ENCODE measurements at regions not wholly inside any gene's neighbourhood (a gene's known extent, or its start where the extent isn't known, plus 50 kb on each side); places are given as distances from the start of the nearest gene placed in this dataset.

DNA sequence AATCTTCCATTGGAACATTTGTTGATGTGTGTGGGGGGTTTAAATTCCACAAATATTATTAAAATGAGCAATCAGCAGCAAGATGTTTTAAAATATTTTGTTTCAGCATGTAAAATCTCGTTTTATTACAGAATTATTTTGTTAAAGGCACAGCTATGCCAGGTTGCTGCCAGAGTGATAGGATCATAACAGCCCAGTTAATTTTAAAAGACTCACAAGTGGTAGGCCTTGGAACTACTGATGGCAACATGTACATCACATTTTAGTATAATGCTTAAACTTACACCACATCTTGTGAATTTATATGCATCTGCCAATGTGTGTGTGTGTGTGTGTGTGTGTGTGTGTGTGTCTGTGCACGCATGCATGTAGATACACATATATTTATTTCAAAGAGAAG lies 97.8 kb upstream of the SPRY1 start:
- no peak overlapping the region for H3K27ac ChIP-seq (ENCODE audit: low read depth in 1 of 2, low read length in 2 of 2)
- intact Hi-C loops (cut with DNase I, micrococcal nuclease) = no loop called here
- ChIA-PET CTCF (no interaction called here), POLR2A (no interaction called here)
- Mint-ChIP-seq H3K9me3 (no peaks in the 10 kb centered on the region), H3K36me3 (ENCODE audit: low read depth) (peaks cover 34% of the 10 kb centered on the region), H3K27ac (no peak overlapping the region), H3K4me1 (ENCODE audit: low read depth) (no peaks in the 10 kb centered on the region), H3K27me3 (no peaks in the 10 kb centered on the region), H3K4me3 (no peak overlapping the region)
- no peak for DNase-seq
- ATAC-seq (ENCODE audit: poor library complexity) = no peak
- H3K27me3 ChIP-seq (ENCODE audit: control insufficient read depth in 1 of 2, insufficient read depth in 2 of 2, low read length in 2 of 2) = no peaks in the 10 kb centered on the region
- no peaks in the 10 kb centered on the region for H3K36me3 ChIP-seq (ENCODE audit: insufficient read depth, low read length)
- H3K4me3 ChIP-seq (ENCODE audit: low read length) = no peak overlapping the region
- H3K9me3 ChIP-seq (ENCODE audit: control insufficient read depth in 1 of 2, insufficient read depth in 1 of 2, low read length in 2 of 2) = no peaks in the 10 kb centered on the region
- H3K4me1 ChIP-seq (ENCODE audit: insufficient read depth, low read length) = no peaks in the 10 kb centered on the region
- TF ChIP-seq, protein P1, sequence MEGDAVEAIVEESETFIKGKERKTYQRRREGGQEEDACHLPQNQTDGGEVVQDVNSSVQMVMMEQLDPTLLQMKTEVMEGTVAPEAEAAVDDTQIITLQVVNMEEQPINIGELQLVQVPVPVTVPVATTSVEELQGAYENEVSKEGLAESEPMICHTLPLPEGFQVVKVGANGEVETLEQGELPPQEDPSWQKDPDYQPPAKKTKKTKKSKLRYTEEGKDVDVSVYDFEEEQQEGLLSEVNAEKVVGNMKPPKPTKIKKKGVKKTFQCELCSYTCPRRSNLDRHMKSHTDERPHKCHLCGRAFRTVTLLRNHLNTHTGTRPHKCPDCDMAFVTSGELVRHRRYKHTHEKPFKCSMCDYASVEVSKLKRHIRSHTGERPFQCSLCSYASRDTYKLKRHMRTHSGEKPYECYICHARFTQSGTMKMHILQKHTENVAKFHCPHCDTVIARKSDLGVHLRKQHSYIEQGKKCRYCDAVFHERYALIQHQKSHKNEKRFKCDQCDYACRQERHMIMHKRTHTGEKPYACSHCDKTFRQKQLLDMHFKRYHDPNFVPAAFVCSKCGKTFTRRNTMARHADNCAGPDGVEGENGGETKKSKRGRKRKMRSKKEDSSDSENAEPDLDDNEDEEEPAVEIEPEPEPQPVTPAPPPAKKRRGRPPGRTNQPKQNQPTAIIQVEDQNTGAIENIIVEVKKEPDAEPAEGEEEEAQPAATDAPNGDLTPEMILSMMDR (IDR thresholded peaks at IDR 0.05) = no peak

- TF ChIP-seq, protein P1 (IDR thresholded peaks at IDR 0.05) = no peak
- Mint-ChIP-seq H3K36me3 (ENCODE audit: low read depth) (peaks cover 34% of the 10 kb centered on the region), H3K4me1 (ENCODE audit: low read depth) (no peaks in the 10 kb centered on the region), H3K4me3 (no peak overlapping the region), H3K9me3 (no peaks in the 10 kb centered on the region), H3K27ac (no peak overlapping the region), H3K27me3 (no peaks in the 10 kb centered on the region)
- Histone ChIP-seq H3K9me3 (ENCODE audit: control insufficient read depth in 1 of 2, insufficient read depth in 1 of 2, low read length in 2 of 2) (no peaks in the 10 kb centered on the region), H3K36me3 (ENCODE audit: insufficient read depth, low read length) (no peaks in the 10 kb centered on the region), H3K27ac (ENCODE audit: low read depth in 1 of 2, low read length in 2 of 2) (no peak overlapping the region), H3K4me3 (ENCODE audit: low read length) (no peak overlapping the region), H3K4me1 (ENCODE audit: insufficient read depth, low read length) (no peaks in the 10 kb centered on the region), H3K27me3 (ENCODE audit: control insufficient read depth in 1 of 2, insufficient read depth in 2 of 2, low read length in 2 of 2) (no peaks in the 10 kb centered on the region)
- CTCF ChIA-PET = no interaction called here
- ATAC-seq (ENCODE audit: poor library complexity) = no peak
- POLR2A ChIA-PET = no interaction called here
- intact Hi-C loops (cut with DNase I, micrococcal nuclease) = no loop called here
- DNase-seq = no peak
These were observed 97.3 kb upstream of the SPRY1 start for GRCh38 chr4:123299212-123299691.

- no peaks in the 10 kb centered on the region for H3K4me1 Mint-ChIP-seq (ENCODE audit: low read depth)
- no peak overlapping the region for H3K4me3 Mint-ChIP-seq
- no peak for ATAC-seq (ENCODE audit: poor library complexity)
- peak in 1 of 14 experiments; percentile 16 for DNase-seq
- Histone ChIP-seq H3K36me3 (ENCODE audit: insufficient read depth, low read length) (no peaks in the 10 kb centered on the region), H3K4me1 (ENCODE audit: insufficient read depth, low read length) (no peaks in the 10 kb centered on the region), H3K4me3 (ENCODE audit: low read length) (no peak overlapping the region), H3K27me3 (ENCODE audit: control insufficient read depth in 1 of 2, insufficient read depth in 2 of 2, low read length in 2 of 2) (no peaks in the 10 kb centered on the region), H3K27ac (ENCODE audit: low read depth in 1 of 2, low read length in 2 of 2) (no peak overlapping the region), H3K9me3 (ENCODE audit: control insufficient read depth in 1 of 2, insufficient read depth in 1 of 2, low read length in 2 of 2) (no peaks in the 10 kb centered on the region)
- intact Hi-C loops (cut with DNase I, micrococcal nuclease) = no loop called here
- ChIA-PET POLR2A (no interaction called here), CTCF (interaction anchor here (0.9 kb wide), 1 partner anchor 17 kb away, joined by 3 read pairs; no protein-coding TSS in a partner anchor)
- no peaks in the 10 kb centered on the region for H3K9me3 Mint-ChIP-seq
- TF ChIP-seq, protein P1 (IDR thresholded peaks at IDR 0.05) = no peak
- H3K27me3 Mint-ChIP-seq = no peaks in the 10 kb centered on the region
- H3K27ac Mint-ChIP-seq = no peak overlapping the region
- peaks cover 31% of the 10 kb centered on the region for H3K36me3 Mint-ChIP-seq (ENCODE audit: low read depth)
These were observed 96.2 kb upstream of the SPRY1 start for GRCh38 chr4:123300222-123301039.
